ENCODE measurements at regions not wholly inside any gene's neighbourhood (a gene's known extent, or its start where the extent isn't known, plus 50 kb on each side); places are given as distances from the start of the nearest gene placed in this dataset.

DNA sequence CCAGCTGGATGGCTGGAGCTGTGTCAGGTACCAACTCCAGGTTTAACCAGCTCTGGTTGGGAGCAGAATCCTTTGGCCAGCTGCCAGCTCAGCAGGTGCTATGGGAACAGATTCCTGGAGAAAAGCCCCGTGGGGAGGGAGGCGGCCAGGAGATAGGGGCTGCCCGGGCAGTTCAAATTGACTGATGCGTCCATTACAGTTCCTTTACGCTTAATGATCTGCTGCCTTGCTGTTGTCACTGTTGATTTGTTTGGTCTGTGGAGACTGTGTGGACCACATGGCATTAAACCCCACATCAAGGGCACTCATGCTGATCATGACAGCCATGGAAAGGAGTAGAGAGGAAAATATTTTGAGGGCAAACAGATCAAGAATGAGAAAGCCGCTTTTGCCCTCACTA is 200.0 kb downstream of the TSN start:
- ChIA-PET POLR2A (no interaction called here), CTCF (no interaction called here)

- CTCF ChIA-PET, result no interaction called here
- POLR2A ChIA-PET, result no interaction called here
Measured at GRCh38 chr2:121955872-121956271, 200.4 kb downstream of the TSN start.

GRCh38 chr2:121960251-121960650 is 204.8 kb downstream of the TSN start:
- CTCF ChIA-PET, result interaction anchor here (1.0 kb wide), 1 partner anchor 15 kb away, joined by 3 read pairs; no protein-coding TSS in a partner anchor
- POLR2A ChIA-PET, result no interaction called here

DNA sequence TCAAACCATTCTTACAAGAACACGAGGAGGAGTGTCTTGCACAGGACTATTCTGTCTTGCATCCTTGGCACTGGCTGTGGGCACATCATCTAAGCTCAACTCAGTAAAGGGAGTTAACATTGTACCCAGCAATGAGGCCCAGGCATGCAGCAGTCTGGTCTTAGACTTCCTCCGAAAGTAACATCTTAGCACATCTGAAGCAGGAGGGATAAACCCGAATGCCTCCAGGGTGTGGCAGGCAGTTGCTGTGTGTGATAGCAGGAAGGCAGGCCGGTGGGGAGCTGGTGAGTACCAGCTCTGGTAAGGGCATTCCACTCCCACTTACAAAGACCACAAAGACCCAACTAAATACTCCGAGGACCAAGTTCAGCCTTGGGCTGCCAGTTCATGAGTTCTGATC is 206.3 kb downstream of the TSN start:
- CTCF ChIA-PET, result no interaction called here
- POLR2A ChIA-PET, result no interaction called here

DNA sequence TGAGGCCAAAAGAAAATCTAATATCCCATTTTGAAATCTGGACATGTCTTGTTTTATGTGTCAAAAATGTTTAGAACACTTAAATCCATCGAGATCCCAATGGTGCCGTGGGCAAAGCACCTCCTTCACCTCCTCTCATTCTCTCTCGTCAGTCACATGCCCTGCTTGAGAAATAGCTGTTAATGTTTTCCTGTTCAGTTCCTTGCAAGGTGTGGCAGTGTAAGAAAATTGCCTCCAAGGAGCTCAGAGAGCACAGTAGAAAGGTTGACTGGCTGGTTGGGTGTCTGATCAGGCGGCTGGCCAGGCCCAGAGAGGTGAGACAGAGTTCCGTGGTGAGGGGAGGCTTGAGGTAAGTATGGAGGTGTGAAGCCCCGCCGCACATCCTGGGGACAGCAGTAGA is 210.2 kb downstream of the TSN start:
- ChIA-PET CTCF (no interaction called here), POLR2A (no interaction called here)

- CTCF ChIA-PET, result no interaction called here
- POLR2A ChIA-PET, result no interaction called here
Measured at GRCh38 chr2:121966663-121967062, 211.2 kb downstream of the TSN start.

DNA sequence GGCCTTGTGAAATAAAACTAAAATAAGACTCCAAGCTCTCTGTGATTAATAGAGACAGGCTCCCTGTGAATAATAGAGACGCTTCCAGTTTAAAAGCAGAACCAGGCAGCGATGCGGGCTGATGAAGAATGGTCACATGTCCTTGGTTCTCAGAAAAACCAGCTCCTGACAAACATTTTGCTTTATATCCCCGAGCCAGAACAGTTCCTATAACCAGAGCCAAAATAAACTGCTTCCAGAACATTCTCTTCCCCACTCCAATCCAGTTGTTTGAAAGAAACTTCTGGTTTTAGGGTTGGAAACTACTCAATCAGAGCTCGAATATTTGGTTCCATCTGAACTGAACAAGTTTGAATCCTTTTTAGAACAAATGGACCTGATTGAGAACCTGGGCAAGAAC is 213.7 kb downstream of the TSN start:
- POLR2A ChIA-PET, result interaction anchor here (0.5 kb wide), 1 partner anchor 429 kb away, joined by 3 read pairs; no protein-coding TSS in a partner anchor
- CTCF ChIA-PET, result no interaction called here

DNA sequence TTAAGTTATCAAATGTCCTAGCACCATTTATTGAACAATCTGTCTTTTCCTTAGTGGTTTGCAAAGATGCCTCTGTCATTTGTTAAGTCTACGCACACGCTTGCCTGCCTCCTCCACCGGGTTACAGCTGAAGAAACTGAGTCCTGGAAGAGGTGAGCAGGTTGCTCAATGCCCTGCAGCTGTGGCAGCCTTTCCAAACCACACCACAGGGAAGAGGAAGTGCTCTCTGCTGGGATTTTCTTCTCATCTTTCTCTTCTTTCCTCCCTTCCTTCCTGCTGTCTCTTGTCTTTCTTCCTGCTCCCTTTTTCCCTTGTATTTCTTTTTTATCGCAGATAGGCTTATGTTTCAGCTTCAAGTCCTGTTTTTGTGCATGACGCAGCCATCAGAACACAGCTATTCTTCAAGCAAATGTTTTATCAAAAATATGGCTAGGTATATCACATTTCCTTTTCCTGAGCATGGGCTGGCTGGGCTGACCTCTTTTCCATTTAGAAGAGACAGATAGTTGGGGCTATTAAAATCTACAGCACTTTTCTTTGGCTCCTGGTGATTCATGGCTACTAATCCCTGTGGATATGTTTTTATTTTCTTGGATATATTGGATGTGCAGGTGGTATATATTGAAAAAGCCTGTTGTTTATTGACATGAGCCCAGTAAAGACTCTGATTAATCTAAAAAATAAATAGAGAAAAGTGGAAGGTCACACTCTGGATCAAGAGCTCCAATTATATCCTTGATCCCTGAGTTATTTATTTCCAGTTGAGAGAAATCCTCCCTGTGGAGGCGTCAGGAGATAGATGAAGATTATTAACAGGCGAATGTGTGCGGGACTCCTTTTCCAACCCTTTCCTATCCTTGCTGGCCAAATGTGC is 214.6 kb downstream of the TSN start:
- POLR2A ChIA-PET, result no interaction called here
- CTCF ChIA-PET, result no interaction called here

GRCh38 chr2:121972203-121972602 is 216.8 kb downstream of the TSN start:
- ChIA-PET CTCF (no interaction called here), POLR2A (no interaction called here)

GRCh38 chr2:121974897-121975661 is 219.6 kb downstream of the TSN start:
- ChIA-PET CTCF (interaction anchor here (0.6 to 0.7 kb wide), 2 partner anchors 15 to 239 kb away, joined by 3 read pairs; partner anchors contain the start of gene NIFK), POLR2A (no interaction called here)

- ChIA-PET POLR2A (no interaction called here), CTCF (no interaction called here)
Measured at GRCh38 chr2:121976926-121977325, 221.5 kb downstream of the TSN start.

DNA sequence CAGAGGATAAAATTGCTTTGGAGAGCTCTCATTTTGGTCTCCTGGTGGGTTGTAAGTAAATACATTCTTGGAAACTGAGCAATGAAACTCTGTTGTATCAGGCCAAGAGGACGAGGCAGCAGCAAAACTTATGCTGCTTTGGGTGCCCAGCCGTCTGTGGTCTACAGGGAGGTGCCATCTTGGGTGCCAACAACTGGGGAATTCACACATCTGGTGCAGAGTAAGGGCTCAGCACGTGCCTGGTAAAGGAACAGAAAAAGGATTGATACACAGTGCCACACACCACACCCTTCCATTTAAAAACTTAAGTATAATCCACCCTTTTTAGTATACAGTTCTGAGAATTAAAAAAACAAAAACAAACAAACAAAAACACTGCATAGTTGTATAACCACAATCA is 221.9 kb downstream of the TSN start:
- POLR2A ChIA-PET, result no interaction called here
- CTCF ChIA-PET, result no interaction called here

DNA sequence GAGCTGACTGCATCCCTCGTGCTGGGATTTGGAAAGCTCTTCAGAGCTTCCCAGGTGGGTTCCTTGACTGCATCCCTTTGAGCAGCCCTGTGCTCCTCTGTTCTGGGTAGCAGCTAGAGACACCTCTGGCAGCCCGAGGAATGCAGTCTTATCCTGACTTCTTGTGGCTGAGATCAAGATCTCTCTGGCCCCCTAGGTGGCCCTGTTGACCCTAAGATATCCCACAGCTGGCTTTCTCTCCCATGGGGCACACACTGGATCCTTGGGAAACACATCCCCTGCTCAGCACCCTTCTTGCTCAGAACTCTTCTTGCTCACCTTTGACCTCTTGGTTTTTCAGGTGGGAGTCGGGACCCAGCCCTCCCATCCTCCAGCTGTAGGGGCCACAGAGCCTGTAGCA is 237.2 kb downstream of the TSN start:
- ChIA-PET CTCF (no interaction called here), POLR2A (no interaction called here)

GRCh38 chr2:121993682-121994081 is 238.2 kb downstream of the TSN start:
- POLR2A ChIA-PET, result no interaction called here
- CTCF ChIA-PET, result interaction anchor here (1.7 kb wide), 1 partner anchor 142 kb away, joined by 3 read pairs; no protein-coding TSS in a partner anchor

DNA sequence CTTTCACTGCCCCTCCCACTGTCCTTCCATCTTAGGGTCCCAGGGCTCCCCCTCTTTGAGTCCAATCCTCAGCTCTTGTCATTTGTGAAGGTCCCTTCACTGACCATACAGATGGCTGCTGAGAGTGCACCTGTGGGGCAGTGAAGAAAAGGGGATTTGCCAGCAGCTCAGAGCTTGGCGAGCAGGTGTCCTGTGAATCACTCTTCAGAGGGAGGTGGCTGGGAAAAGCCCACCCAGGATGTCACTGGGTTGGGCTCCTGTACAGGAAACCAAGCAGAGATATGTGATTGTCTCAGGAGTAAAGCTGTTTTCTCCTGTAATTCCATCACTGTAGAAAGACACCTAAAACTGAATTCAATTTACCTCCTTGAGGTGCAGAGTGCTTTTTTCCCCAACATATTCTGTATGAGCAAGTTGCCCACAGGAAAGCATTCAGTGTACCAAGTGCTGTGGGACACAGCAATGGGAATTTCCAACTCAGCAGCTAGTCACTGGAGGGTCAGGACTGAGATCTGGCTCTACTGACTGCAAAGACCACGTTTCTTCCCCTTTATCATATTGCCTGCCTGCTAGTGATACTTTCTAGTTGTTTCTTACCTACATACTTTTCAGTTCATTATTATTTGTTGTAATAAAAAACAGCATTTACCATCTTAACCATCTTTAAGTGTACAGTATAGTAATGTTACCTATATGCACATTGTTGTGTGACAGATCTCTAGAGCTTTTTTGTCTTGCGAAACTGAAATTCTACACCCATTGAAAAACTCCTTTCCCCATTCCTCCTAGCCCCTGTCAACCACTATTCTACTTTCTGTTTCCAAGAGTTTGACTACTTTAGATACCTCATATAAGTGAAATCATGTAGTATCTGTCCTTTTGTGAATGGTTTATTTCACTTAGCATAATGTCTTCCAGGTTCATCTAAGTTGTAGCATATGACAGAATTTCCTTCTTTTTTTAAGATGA is 239.1 kb downstream of the TSN start:
- ChIA-PET CTCF (interaction anchor here (1.7 kb wide), 1 partner anchor 141 kb away, joined by 3 read pairs; no protein-coding TSS in a partner anchor), POLR2A (no interaction called here)

GRCh38 chr2:121998751-121999150 is 243.3 kb downstream of the TSN start:
- ChIA-PET CTCF (interaction anchor here (0.5 kb wide), 1 partner anchor 112 kb away, joined by 4 read pairs; no protein-coding TSS in a partner anchor), POLR2A (no interaction called here)

DNA sequence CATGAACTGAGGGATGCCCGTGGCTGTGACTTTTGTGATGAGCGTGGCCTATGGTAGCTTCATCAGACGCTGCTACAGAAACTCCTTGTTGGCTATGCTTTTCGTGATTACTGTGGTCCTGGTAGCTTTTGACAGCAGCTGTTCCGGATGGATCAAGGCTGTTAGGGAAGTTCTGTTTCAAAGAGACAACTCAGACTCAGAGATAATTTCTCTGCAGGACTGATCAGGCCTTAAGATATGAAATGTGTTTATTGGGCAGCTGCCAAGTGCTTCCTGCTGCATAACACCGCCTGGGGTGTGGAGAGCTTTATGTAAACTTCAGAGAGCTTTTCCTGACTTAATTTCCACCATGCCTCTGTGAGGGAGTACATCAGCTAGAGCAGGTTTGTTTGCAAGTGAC is 243.8 kb downstream of the TSN start:
- ChIA-PET POLR2A (no interaction called here), CTCF (interaction anchor here (0.5 kb wide), 1 partner anchor 112 kb away, joined by 4 read pairs; no protein-coding TSS in a partner anchor)

DNA sequence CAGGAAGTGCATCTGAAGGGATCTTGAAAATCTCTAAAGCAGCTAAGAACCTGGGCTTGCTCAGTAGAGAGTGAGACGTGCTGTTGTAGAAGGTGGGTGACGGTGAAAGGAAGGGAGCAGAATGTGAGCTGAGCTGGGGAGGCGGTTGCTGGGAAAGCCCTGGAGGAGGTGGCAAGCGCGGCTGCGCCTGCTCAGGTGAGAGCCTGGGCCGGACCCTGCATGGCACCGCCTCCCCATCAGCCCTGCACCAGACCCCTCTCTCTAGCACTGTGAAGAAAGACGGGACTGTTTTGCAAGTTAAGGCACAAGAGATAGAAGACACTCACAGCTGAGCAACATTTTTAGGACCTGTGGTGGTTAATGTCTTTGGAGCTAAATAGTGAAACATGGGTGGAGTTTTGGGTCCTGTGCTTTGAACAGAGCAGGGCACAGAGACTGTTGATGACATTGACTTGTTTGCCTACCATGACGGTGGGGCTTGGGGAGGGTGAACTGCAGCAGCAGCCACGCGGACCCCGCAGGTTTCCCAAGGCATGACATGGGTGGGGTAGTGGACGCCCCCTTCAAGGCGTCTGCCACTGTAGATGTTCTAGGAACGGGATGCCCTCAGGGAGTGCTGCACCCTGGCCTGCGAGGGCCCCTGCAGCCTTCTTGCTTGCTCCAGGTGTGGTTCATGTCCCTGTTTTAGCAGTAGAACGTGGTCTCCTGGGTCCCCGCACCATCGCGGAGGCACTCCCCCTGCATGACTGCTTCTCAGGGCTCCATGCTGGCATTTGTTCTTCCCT is 245.3 kb downstream of the TSN start:
- POLR2A ChIA-PET, result no interaction called here
- CTCF ChIA-PET, result no interaction called here

- POLR2A ChIA-PET, result no interaction called here
- CTCF ChIA-PET, result no interaction called here
Measured at GRCh38 chr2:122001441-122001874, 246.0 kb downstream of the TSN start.

Measured in activated CD8-positive, alpha-beta memory T cell treated with anti-CD3 and anti-CD28 coated beads for 36 hours (primary cell).